Stomach smooth muscle (tissue), 2 donors: ENCODE measurements at regions not wholly inside any gene's neighbourhood (a gene's known extent, or its start where the extent isn't known, plus 50 kb on each side); places are given as distances from the start of the nearest gene placed in this dataset.

Experiments used
- H3K27ac ChIP-seq: one replicate; pipeline ENCODE4 v1.7.0; 2013; ENCODE audit warnings: mild to moderate bottlenecking, low read length, inconsistent platforms
- H3K27me3 ChIP-seq, 2 donors: one replicate each; pipeline ENCODE4 v1.7.0; 2013; ENCODE audit warnings: low read length in 2 of 2; ENCODE audit not compliant: insufficient read depth in 2 of 2, control insufficient read depth in 1 of 2
- H3K36me3 ChIP-seq, 2 donors: one replicate each; pipeline ENCODE4 v1.7.0; 2013; ENCODE audit warnings: low read length in 2 of 2; ENCODE audit not compliant: control insufficient read depth in 2 of 2, insufficient read depth in 2 of 2
- H3K4me1 ChIP-seq: one replicate; pipeline ENCODE4 v1.7.0; 2013; ENCODE audit warnings: low read length; ENCODE audit not compliant: control insufficient read depth, insufficient read depth
- H3K4me3 ChIP-seq, 2 donors: one replicate each; pipeline ENCODE4 v1.7.0; 2013; ENCODE audit warnings: low read length in 2 of 2
- H3K9ac ChIP-seq, 2 donors: one replicate each; pipeline ENCODE4 v1.7.0; 2013; ENCODE audit warnings: low read length in 2 of 2, mild to moderate bottlenecking in 1 of 2
- H3K9me3 ChIP-seq, 2 donors: one replicate each; pipeline ENCODE4 v1.7.0; 2013; ENCODE audit warnings: low read length in 2 of 2; ENCODE audit not compliant: control insufficient read depth in 2 of 2
- donor health status: healthy.
- donor health status: Pancreatic carcinoma.

DNA sequence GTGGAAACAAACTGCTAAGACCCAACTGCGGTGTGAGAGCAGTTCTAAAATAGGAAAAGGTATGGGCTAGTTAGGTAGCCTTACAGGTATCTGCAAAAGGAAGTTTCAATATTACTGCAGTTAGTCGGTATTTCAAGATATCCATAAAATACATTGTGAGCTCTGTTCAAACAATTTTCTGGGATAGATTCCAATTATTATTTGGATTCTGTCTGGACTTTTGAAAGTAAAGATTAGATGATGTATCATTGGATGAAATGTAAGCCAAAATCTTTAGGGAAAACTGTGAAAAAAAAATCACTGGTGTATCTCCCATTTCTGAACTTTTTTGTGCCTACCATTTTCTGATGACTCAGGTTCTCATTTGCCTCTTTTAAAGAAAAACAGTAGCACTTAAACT is 621.6 kb downstream of the CCER1 start:
- Histone ChIP-seq H3K4me1 (no peaks in the 10 kb centered on the region), H3K27ac (no peak overlapping the region), H3K4me3 (no peak overlapping the region), H3K27me3 (no peaks in the 10 kb centered on the region), H3K9me3 (no peaks in the 10 kb centered on the region), H3K36me3 (no peaks in the 10 kb centered on the region), H3K9ac (no peak overlapping the region)

DNA sequence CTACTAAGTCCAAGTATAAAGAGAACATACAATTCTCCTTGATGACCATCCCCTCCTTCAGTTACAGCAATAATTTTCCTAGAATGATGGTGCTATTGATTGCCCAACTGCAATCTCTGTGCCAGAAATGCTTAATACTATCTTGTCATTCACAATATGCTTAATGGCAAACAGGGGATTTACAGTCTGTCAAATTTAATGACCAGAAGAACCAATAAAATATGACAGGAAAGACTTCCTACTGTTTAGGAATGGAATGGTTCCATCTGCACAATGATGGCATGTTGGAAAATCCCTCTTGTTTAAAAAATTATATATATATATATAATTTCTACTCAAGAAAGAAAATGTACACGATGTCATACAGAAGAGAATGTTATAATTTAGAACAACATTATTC is 623.2 kb downstream of the CCER1 start:
- Histone ChIP-seq H3K36me3 (no peaks in the 10 kb centered on the region), H3K4me3 (no peak overlapping the region), H3K9me3 (no peaks in the 10 kb centered on the region)

DNA sequence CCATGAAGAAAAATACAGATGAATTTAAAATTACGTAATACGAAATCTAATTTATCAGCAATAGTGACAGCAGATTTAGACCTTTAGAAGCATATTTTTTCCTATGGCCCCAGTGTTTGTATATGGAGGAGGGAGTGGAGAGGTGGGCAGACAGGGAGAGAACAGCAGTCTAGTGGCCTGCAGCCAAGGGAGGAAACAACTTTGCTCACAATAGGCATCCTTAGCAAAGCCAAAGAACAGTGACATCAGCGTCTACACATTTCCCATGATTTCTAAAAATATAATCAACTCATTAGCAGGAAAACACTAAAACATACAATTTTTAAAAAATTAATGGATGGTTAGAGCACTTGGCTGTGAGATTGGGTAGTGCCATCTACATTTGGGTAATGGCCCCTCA is 622.6 kb upstream of the ATP2B1 start:
- no peak overlapping the region for H3K4me3 ChIP-seq
- no peaks in the 10 kb centered on the region for H3K27me3 ChIP-seq
- H3K9ac ChIP-seq: no peak overlapping the region
- H3K9me3 ChIP-seq: no peaks in the 10 kb centered on the region
- H3K4me1 ChIP-seq: no peaks in the 10 kb centered on the region
- H3K27ac ChIP-seq: no peak overlapping the region
- H3K36me3 ChIP-seq: no peaks in the 10 kb centered on the region

More for the DNA sequence above, 623.2 kb downstream of the CCER1 start:
- H3K27me3 ChIP-seq: no peaks in the 10 kb centered on the region
- no peak overlapping the region for H3K27ac ChIP-seq
- no peaks in the 10 kb centered on the region for H3K4me1 ChIP-seq
- H3K9ac ChIP-seq: no peak overlapping the region

DNA sequence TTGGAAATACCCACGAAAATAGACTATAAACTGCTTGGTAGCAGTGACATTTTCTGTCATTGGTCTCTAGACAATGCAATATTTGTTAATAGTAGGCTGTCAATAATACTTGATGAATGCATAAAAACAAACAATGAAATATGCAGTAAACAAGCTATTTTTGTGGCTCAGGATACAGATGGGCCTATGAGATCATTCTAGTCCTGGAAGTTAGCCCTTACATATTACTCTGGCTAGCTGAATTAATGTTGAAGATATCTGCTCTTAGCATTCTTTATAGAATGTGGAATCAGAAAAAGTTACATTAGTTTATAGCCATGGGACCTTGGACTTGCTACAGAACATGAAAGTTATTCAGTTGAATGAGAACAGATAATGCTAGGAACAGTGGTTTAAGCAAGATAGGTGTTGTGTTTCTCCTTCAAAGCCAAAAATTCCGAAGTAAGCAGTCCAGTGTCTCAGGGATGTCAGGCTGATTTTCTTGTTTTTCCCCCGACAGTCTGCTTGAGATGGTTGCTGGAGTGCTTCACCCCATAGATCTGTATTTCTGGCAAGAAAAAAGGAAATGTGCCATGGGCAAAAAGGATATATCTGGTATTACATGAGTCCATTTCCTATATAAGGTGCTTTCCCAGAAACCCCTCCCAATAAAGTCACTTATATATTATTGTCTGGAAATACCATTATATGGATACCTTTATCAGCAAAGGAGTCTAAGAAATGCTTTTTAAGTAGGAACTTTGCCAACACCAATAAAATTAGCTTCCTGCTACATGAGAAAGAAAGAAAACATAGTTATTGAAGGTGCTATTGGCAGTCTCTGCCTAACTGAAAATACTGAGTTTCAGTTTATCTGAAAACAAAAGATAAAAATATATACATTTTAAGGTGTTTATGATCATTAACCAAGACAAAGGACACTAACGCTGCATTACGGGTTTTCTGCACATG is 619.4 kb upstream of the ATP2B1 start:
- Histone ChIP-seq H3K36me3 (no peaks in the 10 kb centered on the region), H3K4me3 (no peak overlapping the region), H3K4me1 (no peaks in the 10 kb centered on the region), H3K9me3 (no peaks in the 10 kb centered on the region), H3K27me3 (no peaks in the 10 kb centered on the region), H3K27ac (no peak overlapping the region), H3K9ac (no peak overlapping the region)

DNA sequence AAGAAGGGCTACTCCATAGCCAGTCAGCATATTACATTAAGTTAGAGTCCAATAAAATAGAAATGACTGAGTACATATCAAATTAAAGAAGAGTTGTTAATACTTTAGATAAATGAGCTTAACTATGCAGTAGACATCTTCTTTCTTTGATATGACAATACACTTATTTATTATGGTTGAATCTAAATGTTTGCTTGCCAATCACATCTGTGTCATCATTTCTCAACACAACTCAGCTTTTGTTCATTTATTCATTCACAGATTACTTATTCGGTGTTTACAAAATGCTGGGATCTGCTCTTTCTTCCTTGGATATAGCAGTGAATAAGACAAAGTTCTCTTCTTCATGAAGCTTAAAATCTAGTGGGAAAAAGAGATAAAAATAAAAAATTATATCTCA is 614.6 kb upstream of the ATP2B1 start:
- Histone ChIP-seq H3K27ac (no peak overlapping the region), H3K9me3 (no peaks in the 10 kb centered on the region), H3K27me3 (no peaks in the 10 kb centered on the region)

DNA sequence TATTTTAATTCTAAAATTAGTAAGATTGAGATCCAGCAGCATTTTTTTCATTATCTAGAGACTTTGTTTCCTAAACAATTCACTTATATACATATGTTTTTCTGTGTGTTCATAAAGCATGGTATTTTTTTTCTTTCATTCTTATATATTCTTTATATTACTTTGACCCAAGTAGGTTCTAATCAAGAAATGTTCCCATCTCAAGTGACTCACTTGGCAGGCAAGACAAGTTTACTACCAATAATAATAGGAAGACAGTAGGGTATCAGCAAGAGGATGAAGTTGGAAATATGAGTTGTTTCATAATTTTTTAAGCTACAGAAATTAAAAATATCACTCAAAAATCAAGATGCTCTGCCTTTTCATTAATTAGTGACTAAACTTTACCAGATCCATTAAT is 613.4 kb upstream of the ATP2B1 start:
- H3K27ac ChIP-seq: no peak overlapping the region
- H3K27me3 ChIP-seq: no peaks in the 10 kb centered on the region
- no peaks in the 10 kb centered on the region for H3K4me1 ChIP-seq
- H3K36me3 ChIP-seq: no peaks in the 10 kb centered on the region
- no peak overlapping the region for H3K4me3 ChIP-seq
- H3K9me3 ChIP-seq: no peaks in the 10 kb centered on the region
- no peak overlapping the region for H3K9ac ChIP-seq

More for the DNA sequence above, 614.6 kb upstream of the ATP2B1 start:
- Histone ChIP-seq H3K4me3 (no peak overlapping the region), H3K4me1 (no peaks in the 10 kb centered on the region), H3K9ac (no peak overlapping the region), H3K36me3 (no peaks in the 10 kb centered on the region)

DNA sequence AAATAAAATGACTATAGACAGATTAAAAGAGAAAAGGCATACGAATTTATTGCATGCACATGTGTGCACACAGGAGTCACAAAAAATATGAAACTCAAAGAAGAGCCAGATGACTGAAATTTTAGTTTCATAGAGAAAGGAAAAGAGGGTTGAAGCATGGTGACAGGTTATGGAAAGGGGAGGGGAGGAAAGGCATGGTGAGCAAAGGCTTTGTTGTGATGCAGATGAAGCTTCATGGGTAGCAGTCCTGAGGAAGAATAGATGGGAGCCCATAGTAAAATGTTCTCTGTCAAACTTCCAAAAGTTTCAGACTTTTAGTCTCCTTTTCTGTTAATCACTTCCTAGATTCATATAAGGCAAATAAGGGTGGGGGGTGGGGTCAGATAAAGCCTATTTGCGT is 612.7 kb upstream of the ATP2B1 start:
- Histone ChIP-seq H3K36me3 (no peaks in the 10 kb centered on the region), H3K27me3 (no peaks in the 10 kb centered on the region), H3K4me3 (no peak overlapping the region), H3K27ac (no peak overlapping the region), H3K9me3 (no peaks in the 10 kb centered on the region), H3K4me1 (no peaks in the 10 kb centered on the region), H3K9ac (no peak overlapping the region)

DNA sequence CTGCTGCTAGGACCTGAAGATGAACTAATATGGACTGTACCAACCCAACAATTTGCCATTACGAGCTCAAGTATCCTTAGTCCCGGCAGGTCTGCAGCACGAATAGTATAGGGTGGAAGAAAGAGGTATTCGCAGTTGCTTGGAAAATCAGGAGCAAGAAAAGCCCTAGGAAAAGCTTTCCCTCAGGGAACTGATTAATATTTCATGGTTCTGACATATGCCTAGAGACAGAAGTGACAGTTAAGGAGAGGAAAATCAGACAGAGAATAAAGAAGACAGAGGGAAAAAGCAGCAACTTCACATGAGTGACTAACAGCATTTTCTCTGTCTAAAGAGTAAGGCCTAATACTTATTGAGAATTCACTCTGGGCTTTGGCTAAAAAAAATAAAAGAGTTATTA is 602.9 kb upstream of the ATP2B1 start:
- no peak overlapping the region for H3K9ac ChIP-seq
- H3K27me3 ChIP-seq: no peaks in the 10 kb centered on the region
- H3K4me1 ChIP-seq: no peaks in the 10 kb centered on the region
- no peaks in the 10 kb centered on the region for H3K9me3 ChIP-seq
- no peak overlapping the region for H3K4me3 ChIP-seq
- no peak overlapping the region for H3K27ac ChIP-seq
- no peaks in the 10 kb centered on the region for H3K36me3 ChIP-seq

DNA sequence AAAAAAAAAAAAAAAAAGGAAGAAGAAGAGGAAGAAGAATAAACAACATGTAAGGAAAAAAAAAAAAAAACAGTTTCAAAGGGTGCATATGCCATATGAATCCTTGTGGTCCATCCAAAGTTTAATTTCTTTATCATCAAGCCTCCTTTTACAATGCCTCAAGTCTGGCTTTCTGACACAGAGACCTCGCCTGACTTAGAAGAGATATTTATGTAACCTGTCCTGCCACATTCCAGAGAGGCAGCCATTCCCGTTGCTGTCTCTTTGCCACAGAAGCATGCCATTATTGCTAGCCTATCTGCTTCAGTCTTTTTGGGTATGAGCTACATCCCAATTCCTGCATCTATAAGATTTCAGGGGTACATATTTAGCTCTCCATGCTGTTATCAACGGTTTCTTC is 596.7 kb upstream of the ATP2B1 start:
- H3K27me3 ChIP-seq: no peaks in the 10 kb centered on the region
- no peaks in the 10 kb centered on the region for H3K4me1 ChIP-seq
- H3K9ac ChIP-seq: no peak overlapping the region
- H3K36me3 ChIP-seq: no peaks in the 10 kb centered on the region
- H3K9me3 ChIP-seq: no peaks in the 10 kb centered on the region
- H3K4me3 ChIP-seq: no peak overlapping the region
- no peak overlapping the region for H3K27ac ChIP-seq

DNA sequence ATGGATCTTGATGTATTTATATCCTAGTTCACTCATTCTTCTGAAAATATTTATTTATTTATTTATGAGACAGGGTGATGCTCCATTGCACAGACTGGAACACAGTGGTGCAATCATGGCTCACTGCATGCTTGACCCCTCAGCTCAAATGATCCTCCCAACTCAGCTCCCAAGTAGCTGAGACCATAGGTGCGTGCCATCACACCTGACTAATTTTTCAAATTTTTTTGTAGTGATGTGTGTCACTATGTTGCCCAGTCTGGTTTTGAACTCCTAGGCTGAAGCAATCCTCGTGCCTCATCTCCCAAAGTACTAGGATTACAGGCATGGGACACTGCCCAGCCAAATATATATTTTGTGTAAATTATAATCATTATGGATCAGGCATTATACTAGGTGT is 595.6 kb upstream of the ATP2B1 start:
- no peaks in the 10 kb centered on the region for H3K4me1 ChIP-seq
- H3K9me3 ChIP-seq: no peaks in the 10 kb centered on the region

DNA sequence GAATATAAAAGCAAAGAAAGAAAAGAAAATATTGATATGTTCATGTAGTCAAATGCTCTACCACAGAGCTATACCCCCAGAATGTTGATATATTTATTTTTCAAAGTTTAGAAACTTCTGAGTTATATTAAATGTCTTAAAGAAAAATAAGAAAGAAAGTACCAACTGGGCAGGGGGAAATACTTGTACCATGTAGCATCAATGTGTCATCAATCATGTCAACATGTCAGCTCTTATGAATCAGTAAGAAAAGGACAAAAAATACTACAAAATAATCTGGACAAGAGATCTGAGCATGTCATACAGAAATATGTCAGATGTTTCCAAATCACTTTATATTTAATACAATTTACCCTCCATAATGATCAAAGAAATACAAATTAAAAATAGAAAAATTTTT is 595.1 kb upstream of the ATP2B1 start:
- Histone ChIP-seq H3K4me1 (no peaks in the 10 kb centered on the region), H3K4me3 (no peak overlapping the region), H3K36me3 (no peaks in the 10 kb centered on the region), H3K27ac (no peak overlapping the region), H3K9ac (no peak overlapping the region), H3K9me3 (no peaks in the 10 kb centered on the region), H3K27me3 (no peaks in the 10 kb centered on the region)

More for the DNA sequence above, 595.6 kb upstream of the ATP2B1 start:
- H3K4me3 ChIP-seq: no peak overlapping the region
- H3K27ac ChIP-seq: no peak overlapping the region
- H3K27me3 ChIP-seq: no peaks in the 10 kb centered on the region
- no peak overlapping the region for H3K9ac ChIP-seq
- no peaks in the 10 kb centered on the region for H3K36me3 ChIP-seq
